ENCODE measurements at regions not wholly inside any gene's neighbourhood (a gene's known extent, or its start where the extent isn't known, plus 50 kb on each side); places are given as distances from the start of the nearest gene placed in this dataset.

DNA sequence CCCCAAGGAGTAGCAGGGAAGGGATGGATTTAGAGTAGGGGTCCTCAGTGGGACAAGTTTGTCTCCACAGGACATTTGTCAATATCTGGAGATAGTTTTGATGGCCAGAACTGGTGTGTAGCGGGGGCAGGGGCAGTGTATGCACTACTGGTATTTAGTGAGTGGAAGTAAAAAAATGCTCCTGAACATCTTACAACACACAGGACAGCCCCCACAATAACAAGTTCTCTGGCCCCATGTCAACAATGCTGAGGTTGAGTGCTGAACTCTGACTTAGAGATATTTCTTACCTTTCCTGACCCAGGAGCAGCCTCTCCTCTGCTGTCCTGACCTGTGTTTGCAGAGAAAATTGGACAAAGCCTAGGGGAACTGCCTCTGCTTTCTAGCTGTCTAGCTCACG, 365.8 kb downstream of the HAPSTR1 start:
- TF ChIP-seq, protein P1, sequence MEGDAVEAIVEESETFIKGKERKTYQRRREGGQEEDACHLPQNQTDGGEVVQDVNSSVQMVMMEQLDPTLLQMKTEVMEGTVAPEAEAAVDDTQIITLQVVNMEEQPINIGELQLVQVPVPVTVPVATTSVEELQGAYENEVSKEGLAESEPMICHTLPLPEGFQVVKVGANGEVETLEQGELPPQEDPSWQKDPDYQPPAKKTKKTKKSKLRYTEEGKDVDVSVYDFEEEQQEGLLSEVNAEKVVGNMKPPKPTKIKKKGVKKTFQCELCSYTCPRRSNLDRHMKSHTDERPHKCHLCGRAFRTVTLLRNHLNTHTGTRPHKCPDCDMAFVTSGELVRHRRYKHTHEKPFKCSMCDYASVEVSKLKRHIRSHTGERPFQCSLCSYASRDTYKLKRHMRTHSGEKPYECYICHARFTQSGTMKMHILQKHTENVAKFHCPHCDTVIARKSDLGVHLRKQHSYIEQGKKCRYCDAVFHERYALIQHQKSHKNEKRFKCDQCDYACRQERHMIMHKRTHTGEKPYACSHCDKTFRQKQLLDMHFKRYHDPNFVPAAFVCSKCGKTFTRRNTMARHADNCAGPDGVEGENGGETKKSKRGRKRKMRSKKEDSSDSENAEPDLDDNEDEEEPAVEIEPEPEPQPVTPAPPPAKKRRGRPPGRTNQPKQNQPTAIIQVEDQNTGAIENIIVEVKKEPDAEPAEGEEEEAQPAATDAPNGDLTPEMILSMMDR (IDR thresholded peaks at IDR 0.05; ENCODE audit: low read depth, low read length, missing control alignments): no peak
- H3K4me3 ChIP-seq (ENCODE audit: low read depth, low read length): no peak overlapping the region
- DNase-seq (ENCODE audit: low read depth): no peak

DNA sequence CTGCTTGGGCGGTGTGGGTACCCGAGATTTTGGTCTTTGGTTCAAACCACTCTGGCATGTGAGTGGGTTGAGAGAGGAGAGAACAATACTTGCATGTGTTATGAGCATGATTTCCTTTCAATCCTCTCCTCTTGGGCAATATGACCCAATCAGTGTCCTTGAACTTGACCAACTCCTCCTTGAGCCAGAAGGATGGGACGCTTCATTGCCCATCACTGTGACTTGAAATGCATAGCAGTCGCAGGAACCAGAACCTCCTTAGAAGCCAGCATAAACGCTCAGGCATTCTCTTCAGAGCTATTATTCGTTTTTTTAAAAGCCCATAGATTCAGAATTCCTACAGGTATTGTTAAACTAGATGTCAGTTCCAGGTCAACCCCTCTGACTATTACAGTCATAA, 367.4 kb downstream of the HAPSTR1 start:
- no peak for DNase-seq (ENCODE audit: low read depth)
- TF ChIP-seq, protein P1 (IDR thresholded peaks at IDR 0.05; ENCODE audit: low read depth, low read length, missing control alignments): no peak
- no peak overlapping the region for H3K4me3 ChIP-seq (ENCODE audit: low read depth, low read length)

DNA sequence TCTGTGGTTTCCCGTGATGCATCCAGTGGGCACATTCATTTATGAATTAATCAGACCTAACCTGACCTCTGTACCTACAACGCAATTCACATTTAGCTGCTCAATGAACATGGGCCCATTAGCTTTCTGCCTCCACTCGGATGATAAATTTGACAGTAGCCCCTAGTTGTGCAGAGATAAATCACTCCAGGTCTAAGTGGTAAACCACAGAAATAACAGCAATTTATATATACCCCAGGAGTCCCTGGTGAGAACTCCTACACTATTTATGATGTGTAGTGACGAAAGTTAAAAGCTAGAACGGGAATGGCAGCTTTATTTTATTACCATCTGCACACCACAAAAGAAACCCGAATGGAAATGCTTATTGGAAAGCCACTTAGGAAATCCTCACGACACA, 371.5 kb downstream of the HAPSTR1 start:
- H3K4me3 ChIP-seq (ENCODE audit: low read depth, low read length): no peak overlapping the region
- no peak for DNase-seq (ENCODE audit: low read depth)
- TF ChIP-seq, protein P1 (IDR thresholded peaks at IDR 0.05; ENCODE audit: low read depth, low read length, missing control alignments): no peak

DNA sequence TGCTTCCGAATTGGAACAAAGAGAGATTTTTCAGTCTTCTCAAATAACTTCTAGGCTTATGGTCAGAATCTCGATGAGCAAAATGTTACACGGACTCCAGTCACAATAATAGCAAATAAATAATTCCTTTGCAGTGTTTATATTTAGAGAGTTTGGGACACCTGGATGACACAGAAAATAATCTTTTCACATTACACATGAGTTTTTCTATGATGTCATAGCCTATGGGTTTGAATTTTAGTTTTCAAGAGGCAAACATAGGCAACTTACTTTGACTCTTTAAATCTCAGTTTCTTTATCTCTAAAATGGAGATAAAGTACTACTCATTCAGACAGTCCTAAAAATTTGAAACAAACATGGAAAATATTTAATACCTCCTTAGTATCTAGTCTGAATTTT, 372.0 kb downstream of the HAPSTR1 start:
- H3K4me3 ChIP-seq (ENCODE audit: low read depth, low read length): no peak overlapping the region
- TF ChIP-seq, protein P1 (IDR thresholded peaks at IDR 0.05; ENCODE audit: low read depth, low read length, missing control alignments): no peak
- DNase-seq (ENCODE audit: low read depth): no peak

DNA sequence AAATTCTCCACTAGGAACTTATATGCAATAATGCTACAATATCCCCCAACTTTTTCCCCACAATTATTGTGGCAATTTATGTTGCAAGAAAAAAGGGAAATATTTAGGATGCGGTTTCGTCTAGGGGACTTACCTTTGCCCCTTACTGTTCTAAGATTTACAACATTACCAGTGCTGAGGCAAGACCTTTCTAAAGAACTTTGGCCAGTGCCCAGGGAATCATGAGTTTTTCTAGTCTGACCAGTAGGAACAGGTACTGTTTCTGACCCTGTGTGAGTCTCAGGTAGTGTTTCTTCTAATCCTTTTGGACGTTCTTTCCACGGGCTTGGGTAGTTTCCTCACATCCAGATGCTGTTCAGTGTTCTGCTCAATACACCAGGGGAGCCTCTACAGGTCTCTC, 373.7 kb downstream of the HAPSTR1 start:
- H3K4me3 ChIP-seq (ENCODE audit: low read depth, low read length): no peak overlapping the region
- TF ChIP-seq, protein P1 (IDR thresholded peaks at IDR 0.05; ENCODE audit: low read depth, low read length, missing control alignments): no peak
- no peak for DNase-seq (ENCODE audit: low read depth)

DNA sequence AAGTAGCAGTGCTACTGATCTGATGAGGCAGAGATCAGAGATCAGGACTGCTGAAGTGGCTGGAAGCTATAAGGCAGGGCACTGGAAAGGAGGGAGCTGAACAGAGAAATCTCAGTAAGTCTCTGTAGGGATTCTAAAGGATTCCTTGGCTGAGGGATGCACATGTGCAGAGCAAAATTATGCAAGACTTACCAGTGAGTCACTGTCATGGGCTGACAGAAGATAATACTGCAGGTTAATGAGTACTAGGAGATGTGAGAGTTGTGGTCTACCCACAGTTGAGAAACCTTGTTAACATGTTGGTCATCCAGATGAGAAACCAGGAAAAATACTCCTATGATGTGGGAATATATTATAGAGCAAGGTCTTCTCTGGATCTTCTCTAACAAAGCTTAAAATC, 378.1 kb downstream of the HAPSTR1 start:
- TF ChIP-seq, protein P1 (IDR thresholded peaks at IDR 0.05; ENCODE audit: low read depth, low read length, missing control alignments): no peak
- DNase-seq (ENCODE audit: low read depth): no peak
- H3K4me3 ChIP-seq (ENCODE audit: low read depth, low read length): no peak overlapping the region

DNA sequence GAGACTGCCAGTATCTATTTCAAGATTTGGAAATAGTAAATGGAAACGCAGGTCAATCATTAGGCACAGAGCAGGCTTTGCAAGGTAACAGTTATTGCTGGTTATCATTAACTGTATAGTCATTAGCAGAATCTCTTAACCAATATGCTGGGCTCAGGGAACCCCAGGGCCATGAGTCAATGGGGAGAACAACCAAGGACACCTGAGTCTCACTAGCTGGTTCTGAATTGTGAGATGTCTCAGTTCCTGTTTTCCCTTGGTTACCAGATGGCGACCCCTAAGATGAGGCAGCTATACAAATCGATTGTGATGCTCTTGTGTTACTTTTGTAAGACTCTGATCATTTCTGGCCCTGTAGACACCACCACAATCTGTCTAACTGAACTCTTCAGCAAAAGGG, 385.3 kb downstream of the HAPSTR1 start:
- DNase-seq (ENCODE audit: low read depth): no peak

More for the DNA sequence above, 385.3 kb downstream of the HAPSTR1 start:
- no peak overlapping the region for H3K4me3 ChIP-seq (ENCODE audit: low read depth, low read length)
- TF ChIP-seq, protein P1 (IDR thresholded peaks at IDR 0.05; ENCODE audit: low read depth, low read length, missing control alignments): no peak

Data from GM12864 (cell line).